ENCODE measurements at regions not wholly inside any gene's neighbourhood (a gene's known extent, or its start where the extent isn't known, plus 50 kb on each side); places are given as distances from the start of the nearest gene placed in this dataset.
A peak's percentile ranks its signal among the peaks of the same experiment; 100 is the strongest.

GRCh38 chr2:10183146-10183675 lies 60.7 kb downstream of the RRM2 start:
- DNase-seq (ENCODE audit: extremely low read depth in 1 of 11, low read depth in 9 of 11, low spot score in 4 of 11): no peak

- DNase-seq (ENCODE audit: extremely low read depth in 1 of 11, low read depth in 9 of 11, low spot score in 4 of 11): no peak
Observed at GRCh38 chr2:10184421-10184820, 61.9 kb downstream of the RRM2 start.

- no peak for DNase-seq (ENCODE audit: extremely low read depth in 1 of 11, low read depth in 9 of 11, low spot score in 4 of 11)
Observed at GRCh38 chr2:10185046-10185445, 62.5 kb downstream of the RRM2 start.

- no peak for DNase-seq (ENCODE audit: extremely low read depth in 1 of 11, low read depth in 9 of 11, low spot score in 4 of 11)
Observed at GRCh38 chr2:10185755-10186154, 63.2 kb downstream of the RRM2 start.

- no peak for DNase-seq (ENCODE audit: extremely low read depth in 1 of 11, low read depth in 9 of 11, low spot score in 4 of 11)
Observed at GRCh38 chr2:10186868-10187535, 64.5 kb downstream of the RRM2 start.

- no peak for DNase-seq (ENCODE audit: extremely low read depth in 1 of 11, low read depth in 9 of 11, low spot score in 4 of 11)
Observed at GRCh38 chr2:10187661-10188060, 65.1 kb downstream of the RRM2 start.

GRCh38 chr2:10188211-10188610 lies 65.7 kb downstream of the RRM2 start:
- DNase-seq (ENCODE audit: extremely low read depth in 1 of 11, low read depth in 9 of 11, low spot score in 4 of 11): no peak

GRCh38 chr2:10188729-10189305 lies 66.3 kb downstream of the RRM2 start:
- no peak for DNase-seq (ENCODE audit: extremely low read depth in 1 of 11, low read depth in 9 of 11, low spot score in 4 of 11)

- no peak for DNase-seq (ENCODE audit: extremely low read depth in 1 of 11, low read depth in 9 of 11, low spot score in 4 of 11)
Observed at GRCh38 chr2:10190255-10190654, 67.7 kb downstream of the RRM2 start.

- no peak for DNase-seq (ENCODE audit: extremely low read depth in 1 of 11, low read depth in 9 of 11, low spot score in 4 of 11)
Observed at GRCh38 chr2:10190737-10191532, 68.4 kb downstream of the RRM2 start.

GRCh38 chr2:10191554-10191953 lies 69.0 kb downstream of the RRM2 start:
- no peak for DNase-seq (ENCODE audit: extremely low read depth in 1 of 11, low read depth in 9 of 11, low spot score in 4 of 11)

- DNase-seq (ENCODE audit: extremely low read depth in 1 of 11, low read depth in 9 of 11, low spot score in 4 of 11): no peak
Observed at GRCh38 chr2:10192392-10193015, 70.0 kb downstream of the RRM2 start.

- no peak for DNase-seq (ENCODE audit: extremely low read depth in 1 of 11, low read depth in 9 of 11, low spot score in 4 of 11)
Observed at GRCh38 chr2:10193276-10193795, 70.8 kb downstream of the RRM2 start.

GRCh38 chr2:10193851-10194820 lies 71.6 kb downstream of the RRM2 start:
- no peak for DNase-seq (ENCODE audit: extremely low read depth in 1 of 11, low read depth in 9 of 11, low spot score in 4 of 11)

GRCh38 chr2:10195278-10196109 lies 73.0 kb downstream of the RRM2 start:
- no peak for DNase-seq (ENCODE audit: extremely low read depth in 1 of 11, low read depth in 9 of 11, low spot score in 4 of 11)

- DNase-seq (ENCODE audit: extremely low read depth in 1 of 11, low read depth in 9 of 11, low spot score in 4 of 11): peak in 1 of 11 donors; percentile 16
Observed at GRCh38 chr2:10196110-10196892, 73.8 kb downstream of the RRM2 start.

All from renal cortex interstitium (tissue), 11 donors.